GM21825 (cell line): ENCODE measurements at regions not wholly inside any gene's neighbourhood (a gene's known extent, or its start where the extent isn't known, plus 50 kb on each side); places are given as distances from the start of the nearest gene placed in this dataset.

Experiments used
- ATAC-seq: cut with Tn5 transposase; IDR thresholded peaks from one replicate; pipeline ENCODE4 v1.9.1; 2021; ENCODE audit warnings: mild to moderate bottlenecking, moderate library complexity; ENCODE audit not compliant: unreplicated experiment

DNA sequence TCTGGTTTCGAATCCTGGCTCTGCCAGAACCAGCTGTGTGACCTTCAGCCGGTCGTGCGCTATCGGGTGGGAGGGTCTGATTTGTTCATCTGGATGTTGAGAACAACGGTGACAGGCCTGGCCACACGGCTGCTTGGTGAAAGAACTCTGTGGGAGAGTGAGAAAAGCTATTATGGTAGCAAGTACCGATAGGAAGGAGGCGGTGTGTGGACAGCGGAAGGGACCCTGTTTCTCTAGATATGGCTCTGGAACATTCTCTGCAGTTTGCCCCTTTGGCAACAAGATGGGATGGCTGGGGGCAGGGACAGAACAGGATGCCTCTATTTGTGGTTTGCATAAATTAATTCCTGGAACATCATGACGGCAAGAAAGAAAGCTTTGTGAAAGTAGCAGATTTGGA is 347.3 kb downstream of the AACS start:
- no peak for ATAC-seq

DNA sequence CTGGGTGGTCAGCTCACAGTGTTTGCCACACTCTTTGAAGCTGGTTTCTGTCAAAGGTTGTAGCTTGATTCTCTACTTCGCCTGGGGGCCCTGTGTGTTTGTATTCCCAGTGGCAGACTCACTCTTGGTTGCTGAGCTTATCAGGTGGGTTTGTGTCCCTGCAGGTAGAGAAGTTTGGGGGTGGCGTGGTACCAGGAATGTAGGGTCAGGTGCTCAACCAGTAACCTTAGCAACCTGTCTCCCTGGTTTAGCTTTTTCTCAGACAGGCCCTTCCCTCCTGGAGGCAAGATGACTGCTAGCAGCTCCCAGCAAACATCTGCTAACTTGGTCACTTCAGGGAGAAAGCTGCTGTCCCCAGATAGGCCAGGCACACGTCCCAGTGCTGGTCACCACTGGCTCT is 352.2 kb downstream of the AACS start:
- no peak for ATAC-seq

DNA sequence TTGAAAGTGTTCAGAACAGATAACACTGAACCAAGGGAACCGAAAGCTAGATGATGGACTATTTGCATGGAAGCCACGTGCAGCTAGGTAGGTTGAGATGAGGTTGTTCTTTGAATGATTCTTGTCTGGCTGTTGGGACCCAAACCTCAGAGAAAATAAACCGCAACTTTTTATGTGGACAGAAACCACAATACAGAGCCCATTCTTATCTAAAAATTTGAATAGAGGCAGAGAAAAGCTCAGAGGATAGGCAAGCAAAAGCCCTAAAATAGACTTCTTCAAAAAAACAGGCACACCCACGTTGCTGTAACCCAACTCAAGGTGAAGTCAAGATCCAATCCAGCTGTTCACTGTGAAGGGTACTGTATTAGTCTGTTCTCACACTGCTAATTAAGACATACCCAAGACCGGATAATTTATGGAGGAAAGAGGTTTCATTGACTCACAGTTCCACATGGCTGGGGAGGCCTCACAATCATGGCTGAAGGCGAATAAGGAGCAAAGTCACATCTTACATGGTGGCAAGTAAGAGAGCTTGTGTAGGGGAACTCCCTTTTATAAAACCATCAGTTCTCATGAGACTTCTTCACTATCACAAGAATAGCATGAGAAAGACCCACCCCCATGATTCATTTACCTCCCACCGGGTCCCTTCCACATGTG is 353.8 kb downstream of the AACS start:
- ATAC-seq = no peak

DNA sequence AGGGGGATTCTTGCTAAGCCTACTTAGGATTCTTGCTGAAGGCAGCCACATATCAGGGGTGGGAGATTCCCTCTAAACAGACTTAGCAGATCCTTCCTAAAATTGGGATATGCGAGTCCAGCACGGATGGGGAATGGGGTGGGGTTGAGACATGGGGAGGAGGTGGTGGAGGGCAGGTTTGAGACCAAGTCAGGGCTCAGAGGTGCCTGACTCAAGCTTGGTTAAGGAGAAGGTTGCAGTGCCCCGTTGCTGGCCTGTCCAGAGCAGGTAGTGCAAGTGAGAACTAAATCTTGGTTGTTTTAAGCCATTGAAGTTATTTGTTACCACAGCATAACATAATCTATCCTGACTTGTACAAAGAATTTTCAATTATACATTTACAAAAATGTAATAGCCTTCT is 359.7 kb downstream of the AACS start:
- no peak for ATAC-seq

DNA sequence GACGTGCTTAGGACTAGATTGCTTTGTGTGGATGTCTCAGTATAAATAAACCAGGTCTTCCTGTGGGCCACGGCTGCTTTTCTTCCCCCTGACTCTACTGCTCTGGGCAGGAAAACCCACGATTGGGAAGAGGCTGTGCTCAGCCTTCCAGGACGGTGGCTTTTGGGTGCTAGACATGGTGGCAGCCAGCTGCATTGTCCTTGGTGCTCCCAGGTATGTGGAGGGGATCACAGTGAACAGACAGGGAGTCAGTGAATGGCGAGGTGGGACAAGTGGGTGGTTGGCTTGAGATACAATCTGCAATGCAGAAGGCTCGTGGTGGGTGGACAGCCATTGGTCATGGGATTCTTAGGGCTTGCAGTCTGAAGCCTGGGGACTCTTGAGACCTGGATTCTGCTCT is 366.3 kb downstream of the AACS start:
- ATAC-seq = no peak

DNA sequence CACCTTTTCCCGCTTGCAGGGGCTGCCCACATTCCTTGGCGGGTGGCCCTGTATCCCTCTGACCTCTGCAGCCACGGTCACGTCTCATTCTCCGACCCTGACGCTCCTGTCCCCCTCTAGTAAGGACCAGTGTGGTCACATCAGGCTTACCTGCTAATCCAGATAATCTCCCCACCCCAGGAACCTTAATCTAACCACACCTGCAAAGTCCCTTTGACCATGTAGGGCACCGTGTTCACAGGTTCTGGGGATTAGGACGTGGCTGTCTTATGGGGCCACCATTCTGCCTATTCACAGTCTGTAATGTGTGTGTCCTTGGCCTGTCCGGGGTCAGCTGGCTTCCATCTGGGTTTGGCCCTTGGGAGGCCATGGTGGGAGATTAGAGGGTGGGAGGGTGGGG is 368.9 kb downstream of the AACS start:
- no peak for ATAC-seq

DNA sequence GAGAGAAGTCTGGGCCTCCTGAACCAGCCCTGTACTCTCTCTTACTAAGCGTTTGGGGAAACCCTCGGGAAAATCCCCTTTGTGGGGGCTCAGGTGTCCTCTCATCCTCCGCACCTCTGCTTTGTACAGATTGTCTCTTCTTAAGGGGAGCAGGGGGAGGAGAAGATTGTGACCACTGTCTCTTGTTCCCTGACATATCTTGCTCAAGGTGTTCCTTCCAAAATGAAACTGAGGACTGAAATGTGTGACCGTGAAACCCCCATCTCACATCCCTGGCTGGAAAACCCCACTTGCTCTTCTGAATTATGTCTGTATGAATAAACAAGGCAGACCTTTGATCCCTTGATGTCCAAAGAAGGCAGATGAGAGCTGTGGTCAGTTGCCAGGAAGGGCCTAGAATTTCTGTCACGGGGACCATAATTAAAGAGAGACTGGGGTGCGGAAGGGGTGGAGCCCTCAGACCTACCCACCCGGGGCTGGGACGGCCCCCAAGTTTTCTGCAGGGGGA is 369.8 kb downstream of the AACS start:
- ATAC-seq = peak; percentile 58

DNA sequence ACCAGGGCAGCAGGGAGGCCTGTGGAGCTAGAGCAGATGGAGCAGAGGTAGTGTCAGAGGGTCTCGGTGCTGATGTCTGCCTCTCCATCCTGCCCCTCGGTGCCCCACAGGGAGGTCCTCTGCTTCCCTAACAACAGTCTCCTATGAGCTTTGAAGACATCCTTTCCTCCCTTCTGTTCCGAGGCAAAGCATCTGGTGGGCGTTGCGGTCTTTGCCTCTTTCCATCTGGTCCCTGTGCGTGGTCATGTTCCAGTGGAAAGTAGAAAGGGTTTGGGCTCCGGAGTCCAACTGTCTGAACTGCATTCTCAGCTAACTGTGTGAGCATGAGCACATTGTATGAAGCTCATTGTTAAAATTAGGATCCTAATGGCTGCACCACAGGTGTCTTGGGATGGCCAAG is 370.6 kb downstream of the AACS start:
- no peak for ATAC-seq

DNA sequence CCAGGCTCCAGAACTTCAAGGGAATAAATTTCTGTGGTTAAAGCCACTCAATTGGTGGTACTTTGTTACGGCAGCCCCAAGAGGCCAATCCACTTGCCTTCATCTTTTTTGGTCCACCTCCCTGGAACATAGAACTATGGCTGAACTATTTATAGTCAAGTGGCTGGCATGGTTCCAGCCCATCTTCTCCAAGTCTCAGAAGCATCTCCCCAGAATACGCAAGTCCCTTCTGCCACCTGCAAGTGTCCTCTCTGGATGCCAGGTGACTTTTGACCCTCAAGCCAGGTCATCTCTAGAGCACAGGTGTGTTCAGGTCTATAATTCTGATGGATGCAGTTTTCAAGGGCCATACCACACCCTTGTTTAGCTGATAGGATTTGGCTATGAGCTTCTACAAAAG is 371.5 kb downstream of the AACS start:
- ATAC-seq = no peak

DNA sequence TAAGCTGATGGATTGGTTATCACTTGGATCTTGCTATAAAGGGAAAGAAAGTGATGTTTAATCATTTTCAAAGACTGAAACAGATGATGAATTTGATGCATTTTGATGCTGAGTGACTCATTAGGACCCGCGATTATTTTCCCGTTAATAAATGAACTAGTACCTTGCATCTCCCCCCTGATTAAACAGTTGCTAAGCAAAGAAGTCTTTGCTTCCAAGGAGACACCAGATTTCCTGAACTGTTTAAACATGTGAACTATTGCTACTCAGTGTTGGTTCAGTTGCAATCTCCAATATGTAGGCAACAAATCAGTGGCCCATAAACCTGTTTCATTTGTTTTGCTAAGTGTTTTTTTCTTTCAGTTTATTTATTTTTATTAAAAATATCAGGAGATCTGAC is 375.2 kb downstream of the AACS start:
- ATAC-seq = no peak

DNA sequence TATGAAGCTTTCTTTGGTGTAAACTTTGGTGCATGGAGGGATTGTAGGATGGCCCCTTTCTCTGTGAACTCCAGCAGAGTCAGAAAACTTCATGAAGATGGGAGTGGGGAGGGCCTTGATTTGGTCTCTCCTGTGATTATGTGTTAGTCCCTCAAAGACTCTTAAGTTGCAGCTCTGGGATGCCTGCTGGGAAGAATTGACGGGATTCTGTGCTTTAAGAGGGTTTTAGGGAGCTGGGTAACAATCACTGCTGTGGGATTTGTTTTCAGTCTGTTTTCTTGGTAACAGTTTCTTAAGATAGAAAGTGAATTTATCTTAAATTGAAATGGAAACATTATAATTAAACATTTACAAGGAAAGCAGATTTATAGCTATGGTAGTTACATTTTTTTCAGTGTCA is 378.1 kb downstream of the AACS start:
- ATAC-seq = no peak

DNA sequence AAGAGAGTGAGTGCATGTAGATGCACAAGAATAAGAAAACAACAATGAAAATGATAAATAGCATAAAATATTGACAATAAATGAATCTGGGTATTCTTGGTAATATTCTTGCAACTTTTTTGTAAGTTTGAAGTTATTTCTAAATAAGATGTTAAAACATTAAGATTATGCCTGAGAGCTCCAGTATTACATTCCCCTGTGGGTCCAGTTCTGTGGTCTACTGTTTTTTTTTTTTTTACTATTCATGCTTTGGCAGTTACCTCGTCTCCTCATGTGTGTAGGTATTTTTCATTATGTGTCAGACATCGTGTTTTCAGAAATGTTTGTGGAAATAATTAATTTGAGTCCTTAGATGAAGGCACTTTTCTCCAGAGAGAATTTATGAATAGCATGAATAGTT is 386.2 kb downstream of the AACS start:
- ATAC-seq = no peak

DNA sequence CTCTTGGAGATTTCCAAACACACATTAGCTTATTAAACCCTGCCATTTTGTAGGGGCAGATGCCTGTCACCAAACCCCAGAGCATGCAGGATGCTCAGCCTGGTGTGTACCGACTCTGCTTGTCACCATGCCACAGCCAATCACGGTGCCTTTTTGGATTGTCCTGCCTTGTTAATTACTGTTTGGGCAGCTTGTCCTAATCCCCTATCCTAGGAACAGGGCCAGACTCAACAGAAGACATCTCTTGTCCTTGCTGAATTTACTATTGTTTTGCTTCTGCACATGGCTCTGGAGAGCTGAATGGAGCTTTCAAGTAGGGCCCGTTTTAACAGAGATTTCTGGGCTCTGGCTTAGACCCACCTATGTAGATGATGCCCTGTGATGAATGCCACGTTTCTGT is 388.5 kb downstream of the AACS start:
- no peak for ATAC-seq

DNA sequence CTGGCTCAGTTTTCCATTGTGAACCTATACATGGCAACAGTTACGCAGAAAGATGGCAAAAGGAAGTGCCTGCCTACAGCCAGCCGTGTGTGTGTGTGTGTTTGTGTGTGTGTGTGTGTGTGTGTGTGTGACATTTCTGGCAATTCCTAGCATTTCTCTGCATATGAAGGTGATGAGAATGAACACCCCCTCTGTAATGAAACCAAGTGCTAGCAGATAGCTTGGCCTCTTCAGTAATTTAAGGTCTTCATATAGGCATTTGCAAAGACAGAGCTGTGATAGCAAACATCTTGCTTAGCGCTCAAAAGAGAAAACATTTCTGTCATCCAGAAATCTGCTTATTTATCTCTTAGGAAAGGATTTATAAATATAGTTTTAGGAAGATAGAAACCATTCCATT is 389.1 kb downstream of the AACS start:
- ATAC-seq = no peak

DNA sequence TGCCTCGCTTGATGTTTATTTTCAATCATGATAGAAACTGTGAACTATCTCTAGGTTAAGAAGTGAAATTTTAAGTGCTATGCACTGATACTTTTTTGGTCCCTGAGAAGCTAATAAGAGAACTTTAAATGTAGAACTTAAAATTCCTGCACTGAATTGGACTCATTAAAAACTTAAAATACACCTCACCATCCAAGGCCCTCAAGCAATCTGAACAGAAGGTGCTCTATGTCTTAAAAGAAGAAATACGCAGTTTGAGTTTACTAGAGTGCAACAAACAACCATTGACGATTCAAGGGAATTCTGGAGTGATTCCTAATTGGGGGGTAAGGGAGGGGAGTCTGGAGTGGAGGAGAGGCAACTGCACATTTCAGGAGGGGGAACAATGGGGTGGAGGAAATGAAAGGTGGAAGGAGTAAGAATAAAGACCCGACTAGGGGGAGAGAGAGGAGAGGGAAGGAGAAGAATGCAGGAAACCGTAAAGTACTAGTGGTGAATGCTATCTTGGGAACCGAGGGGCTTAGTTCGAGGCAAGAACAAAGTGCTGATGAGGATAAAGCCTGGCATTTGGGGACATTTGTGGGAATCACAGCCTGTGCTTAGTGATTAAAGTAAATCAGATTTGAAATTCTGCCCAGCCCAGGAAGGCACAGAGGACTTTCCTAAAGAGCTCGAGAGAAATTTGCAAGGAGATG is 389.7 kb downstream of the AACS start:
- no peak for ATAC-seq

DNA sequence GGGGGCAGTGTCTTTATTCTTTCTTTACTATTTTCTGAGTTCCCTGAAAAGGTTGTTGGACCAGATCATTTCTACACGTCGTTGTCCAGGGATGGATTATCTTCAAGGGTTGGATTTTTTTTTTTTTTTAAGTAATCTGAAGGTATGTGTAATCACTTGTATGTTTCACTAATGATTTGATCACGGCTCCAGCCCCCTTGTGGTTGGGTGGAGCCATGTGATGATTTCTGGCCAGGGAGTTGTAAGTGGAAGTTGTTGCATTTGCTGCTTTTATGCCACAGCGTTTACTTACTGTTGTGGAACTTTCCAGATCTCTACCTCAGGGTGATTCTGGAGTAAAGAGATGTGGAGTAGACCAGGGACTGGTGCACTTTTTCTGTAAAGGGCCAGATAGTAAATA is 390.3 kb downstream of the AACS start:
- ATAC-seq = no peak

DNA sequence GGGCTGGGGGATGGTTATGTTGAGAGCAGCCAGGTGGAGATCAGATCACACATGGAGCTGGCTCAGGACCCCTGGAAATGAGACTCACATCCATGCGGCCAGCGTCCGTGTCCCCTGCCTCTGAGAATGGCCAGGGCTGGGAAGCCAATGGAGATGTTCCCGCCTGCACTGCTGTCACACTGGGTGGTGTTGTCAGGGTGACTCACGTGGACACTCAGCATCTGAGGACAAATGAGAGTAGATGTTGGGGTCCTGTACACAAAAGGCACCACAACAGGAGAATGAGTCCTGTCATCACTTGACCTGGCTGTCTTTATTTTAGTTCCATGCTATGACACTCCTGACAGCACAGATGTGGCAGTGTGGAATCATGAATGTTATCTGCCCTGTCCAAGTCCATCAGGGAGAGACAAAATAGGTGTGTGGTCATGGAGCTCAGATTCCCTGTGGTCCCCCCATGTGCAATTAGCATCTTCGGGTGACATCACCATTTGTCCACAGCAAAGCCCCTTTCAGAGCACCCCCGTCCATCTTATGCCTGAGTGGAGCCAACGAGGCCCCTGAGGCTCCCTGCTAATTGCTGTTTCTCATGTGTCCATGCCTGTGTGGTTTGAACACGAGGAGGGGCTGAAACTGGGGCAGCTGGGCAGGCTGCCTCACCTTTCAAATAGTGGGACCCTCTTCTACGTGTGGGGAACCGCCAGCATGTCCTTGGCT is 393.5 kb downstream of the AACS start:
- no peak for ATAC-seq

DNA sequence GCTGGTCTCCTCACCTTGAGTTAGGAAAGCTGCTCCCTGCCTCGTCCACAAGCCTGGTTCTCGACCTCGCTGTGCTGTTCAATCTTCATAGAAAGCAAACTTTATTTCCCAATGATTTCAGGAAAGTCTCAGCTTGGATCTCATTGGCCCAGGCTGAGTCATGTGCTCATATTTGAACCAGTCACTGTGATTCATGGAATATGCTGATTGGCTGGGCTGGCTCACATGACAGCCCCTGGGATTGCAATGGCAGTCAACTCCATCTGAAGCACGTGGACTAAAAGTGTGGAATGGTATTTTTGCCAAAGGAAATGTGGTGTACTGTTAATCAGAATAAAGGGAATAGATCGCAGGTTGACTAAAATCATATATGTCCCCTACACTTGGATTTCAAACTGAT is 396.6 kb downstream of the AACS start:
- ATAC-seq = no peak

DNA sequence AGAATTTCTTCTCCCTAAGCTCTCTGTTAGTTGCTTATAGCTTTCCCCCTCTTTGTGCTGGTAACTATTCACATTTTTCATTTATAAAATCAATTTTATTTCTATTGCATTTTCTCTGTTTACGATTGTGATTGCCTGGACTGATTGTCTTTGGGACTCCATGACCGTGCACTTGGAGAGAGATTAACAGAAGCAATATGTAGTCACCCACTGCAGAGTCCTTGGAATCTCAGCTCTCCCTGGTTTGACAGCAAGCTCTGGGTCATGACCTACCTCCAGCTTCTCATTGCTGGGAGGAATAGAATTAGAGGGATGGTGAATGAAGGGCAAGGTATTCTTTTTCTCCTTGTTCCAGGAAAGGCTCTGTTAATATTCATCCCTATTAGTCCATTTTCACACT is 398.2 kb downstream of the AACS start:
- no peak for ATAC-seq

DNA sequence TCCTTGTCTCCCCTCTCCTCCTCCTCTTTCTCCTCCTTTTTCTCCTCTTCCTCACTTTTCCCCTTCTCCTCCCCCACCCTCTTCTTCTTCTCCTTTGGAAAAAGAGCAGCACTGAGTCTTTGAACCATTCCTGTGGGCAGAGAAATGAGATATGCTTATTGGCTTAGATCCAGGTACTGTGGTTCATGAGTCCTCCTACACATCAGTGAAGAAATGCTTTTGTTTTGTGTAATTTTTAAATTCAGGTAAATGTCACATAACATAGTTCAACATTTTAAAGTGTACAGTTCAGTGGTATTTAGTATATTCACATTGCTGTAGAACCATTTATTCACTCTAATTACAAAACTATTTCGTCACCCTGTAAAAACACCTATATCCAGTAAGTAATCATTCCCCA is 402.1 kb downstream of the AACS start:
- ATAC-seq = no peak

DNA sequence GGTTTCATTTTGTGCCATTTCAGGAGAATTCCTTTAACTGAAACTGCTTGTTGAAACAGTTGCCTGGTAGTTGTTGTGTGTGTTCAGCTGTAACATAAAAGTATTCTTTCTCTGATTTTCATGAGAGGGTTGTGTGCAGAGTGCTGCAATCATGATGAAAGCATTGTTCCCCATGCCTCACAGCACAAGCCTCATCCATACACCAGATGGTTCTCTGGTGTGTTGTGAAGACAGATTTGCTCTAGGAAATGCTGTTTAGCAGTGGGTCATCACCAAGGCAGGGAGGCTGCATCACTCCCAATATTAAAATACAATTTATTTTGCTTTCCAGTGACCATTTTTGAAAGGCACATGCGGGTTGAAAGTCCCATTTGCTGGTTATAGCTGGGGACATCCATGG is 404.4 kb downstream of the AACS start:
- no peak for ATAC-seq
